Sigmoid colon (tissue), 6 donors: ENCODE measurements at regions not wholly inside any gene's neighbourhood (a gene's known extent, or its start where the extent isn't known, plus 50 kb on each side); places are given as distances from the start of the nearest gene placed in this dataset.

Experiments
- DNase-seq: peaks from one replicate; pipeline ENCODE4 v3.0.0-alpha.2; 2019
- H3K27ac ChIP-seq, 4 donors: fragments of 200-600 bp; sonication (generic); one replicate each; pipeline ENCODE4 v1.5.1; 2016 to 2019; ENCODE audit warnings: mild to moderate bottlenecking in 1 of 4
- H3K27me3 ChIP-seq, 3 donors: fragments of 200-600 bp; sonication (generic); one replicate each; pipeline ENCODE4 v1.5.1; 2019; ENCODE audit warnings: mild to moderate bottlenecking in 1 of 3
- H3K36me3 ChIP-seq, 4 donors: fragments of 200-600 bp; sonication (generic); one replicate each; pipeline ENCODE4 v1.5.1; 2016 to 2019
- H3K4me1 ChIP-seq, 4 donors: fragments of 200-600 bp; sonication (generic); one replicate each; pipeline ENCODE4 v1.5.1; 2017 to 2019
- H3K4me3 ChIP-seq, 4 donors: fragments of 200-600 bp; sonication (generic); one replicate each; pipeline ENCODE4 v1.5.1; 2017 to 2019; ENCODE audit warnings: mild to moderate bottlenecking in 2 of 4, moderate library complexity in 1 of 4
- H3K9me3 ChIP-seq, 4 donors: fragments of 200-600 bp in 3 of 4; sonication (generic) in 3 of 4; one replicate each; pipeline versions ENCODE4 v1.5.1 to v1.6.1; 2013 to 2019
- CTCF ChIP-seq, 4 experiments: fragments of 450-650 bp in 3 of 4; fragments of 200-600 bp in 1 of 4; IDR thresholded peaks; one replicate each; pipeline ENCODE4 v1.5.1; 2016 to 2019; ENCODE audit warnings: antibody characterized with exemption in 4 of 4, mild to moderate bottlenecking in 3 of 4, moderate library complexity in 2 of 4
- EP300 ChIP-seq, 4 donors: sonication (generic); formaldehyde crosslinking; IDR thresholded peaks; one replicate each; pipeline ENCODE4 v1.6.1; 2017; ENCODE audit warnings: antibody characterized with exemption in 4 of 4
- POLR2A ChIP-seq, 2 donors: fragments of 450-650 bp; IDR thresholded peaks; one replicate each; pipeline ENCODE4 v1.6.1; 2016; ENCODE audit warnings: antibody characterized with exemption in 2 of 2, mild to moderate bottlenecking in 2 of 2, moderate library complexity in 2 of 2
- POLR2AphosphoS5 ChIP-seq, 4 donors: sonication (generic); formaldehyde crosslinking; IDR thresholded peaks; one replicate each; pipeline ENCODE4 v1.6.1; 2017; ENCODE audit warnings: antibody characterized with exemption in 4 of 4
- WGBS, 2 donors: extraction: QIAGEN DNeasy Blood & Tissue Kit; methylation state at CpG; one replicate each; pipeline ENCODE4 v1.1.7; 2013; 5-methylcytosine and 5-hydroxymethylcytosine counted together
- intact Hi-C: fragments of 100-400 bp; cut with DNase I; formaldehyde crosslinking; loops from one replicate; pipeline ENCODE4 v1.15.1; 2023
- donor health status: healthy with polysubstance abuse.
- donor health status: healthy.

GRCh38 chr2:237193436-237193835 is 107.7 kb downstream of the COPS8 start:
- TF ChIP-seq CTCF (IDR thresholded peaks at IDR 0.05) (no peak), POLR2AphosphoS5 (IDR thresholded peaks at IDR 0.05) (no peak), EP300 (IDR thresholded peaks at IDR 0.05) (no peak), POLR2A (IDR thresholded peaks at IDR 0.05) (no peak)
- Histone ChIP-seq H3K36me3 (no peaks in the 10 kb centered on the region), H3K4me1 (peaks cover 0 to 62% (median 39%) of the 10 kb centered on the region in 4 donors), H3K4me3 (no peak overlapping the region), H3K27ac (no peak overlapping the region), H3K9me3 (no peaks in the 10 kb centered on the region), H3K27me3 (no peaks in the 10 kb centered on the region)
- peak; percentile 40 for DNase-seq
- WGBS, 2 donors = 87 to 93% methylated on average over 7 of the region's 7 CpGs
- intact Hi-C loops = no loop called here

- intact Hi-C loops = no loop called here
- no peaks in the 10 kb centered on the region for H3K27me3 ChIP-seq
- peak; percentile 55 for DNase-seq
- no peaks in the 10 kb centered on the region for H3K36me3 ChIP-seq
- no peaks in the 10 kb centered on the region for H3K9me3 ChIP-seq
- H3K4me3 ChIP-seq = no peak overlapping the region
- peaks cover 0 to 68% (median 45%) of the 10 kb centered on the region in 4 donors for H3K4me1 ChIP-seq
- peak overlapping the region in 2 of 4 donors; percentile 68 to 70 for H3K27ac ChIP-seq
- 68 to 84% methylated on average over 5 of the region's 5 CpGs for WGBS, 2 donors
- no peak for TF ChIP-seq EP300 (IDR thresholded peaks at IDR 0.05)
- no peak for TF ChIP-seq POLR2AphosphoS5 (IDR thresholded peaks at IDR 0.05)
- no peak for TF ChIP-seq CTCF (IDR thresholded peaks at IDR 0.05)
- TF ChIP-seq POLR2A (IDR thresholded peaks at IDR 0.05) = no peak
These were observed 108.4 kb downstream of the COPS8 start for GRCh38 chr2:237194081-237194480.

GRCh38 chr2:237194906-237195305 is 109.2 kb downstream of the COPS8 start:
- peak overlapping the region in 3 of 4 donors; percentile 52 to 70 (median 68) for H3K27ac ChIP-seq
- no peak overlapping the region for H3K4me3 ChIP-seq
- no peaks in the 10 kb centered on the region for H3K27me3 ChIP-seq
- 90 to 92% methylated on average over 6 of the region's 6 CpGs for WGBS, 2 donors
- H3K9me3 ChIP-seq = no peaks in the 10 kb centered on the region
- peak; percentile 48 for DNase-seq
- TF ChIP-seq EP300 (IDR thresholded peaks at IDR 0.05) = no peak
- no peak for TF ChIP-seq POLR2A (IDR thresholded peaks at IDR 0.05)
- no peak for TF ChIP-seq CTCF (IDR thresholded peaks at IDR 0.05)
- TF ChIP-seq POLR2AphosphoS5 (IDR thresholded peaks at IDR 0.05) = no peak
- intact Hi-C loops = no loop called here
- no peaks in the 10 kb centered on the region for H3K36me3 ChIP-seq
- H3K4me1 ChIP-seq = peaks cover 0 to 76% (median 52%) of the 10 kb centered on the region in 4 donors

- Histone ChIP-seq H3K4me3 (no peak overlapping the region), H3K4me1 (peaks cover 0 to 76% (median 52%) of the 10 kb centered on the region in 4 donors), H3K9me3 (no peaks in the 10 kb centered on the region), H3K27me3 (no peaks in the 10 kb centered on the region), H3K27ac (peak overlapping the region; percentile 52 to 70 (median 60)), H3K36me3 (no peaks in the 10 kb centered on the region)
- TF ChIP-seq POLR2A (IDR thresholded peaks at IDR 0.05) = no peak
- TF ChIP-seq CTCF (IDR thresholded peaks at IDR 0.05) = no peak
- no peak for TF ChIP-seq EP300 (IDR thresholded peaks at IDR 0.05)
- TF ChIP-seq POLR2AphosphoS5 (IDR thresholded peaks at IDR 0.05) = peak; percentile 47 to 78 (median 60)
- intact Hi-C loops = no loop called here
- peak; percentile 85 for DNase-seq
- 78 to 80% methylated on average over 10 of the region's 10 CpGs for WGBS, 2 donors
These were observed 109.9 kb downstream of the COPS8 start for GRCh38 chr2:237195396-237196120.
